GM19239 (cell line): ENCODE measurements at regions not wholly inside any gene's neighbourhood (a gene's known extent, or its start where the extent isn't known, plus 50 kb on each side); places are given as distances from the start of the nearest gene placed in this dataset.
"Not testable (repeated sequence)": the region's sequence is repeated elsewhere in the genome, so short reads cannot be mapped to it uniquely, and the experiment has no call there.

Experiments used
- DNase-seq: peaks from one replicate; pipeline ENCODE4 v3.0.0; 2011; ENCODE audit warnings: low spot score; ENCODE audit not compliant: insufficient read length
- FAIRE-seq: peaks from 2 replicates; lab custom pipeline; 2011; peaks lifted over from hg19 to GRCh38; lab: Jason Lieb, UNC

- DNase-seq (no peak), FAIRE-seq (no peak)
These were observed 176.2 kb downstream of the JCAD start for GRCh38 chr10:29883231-29883630.

DNA sequence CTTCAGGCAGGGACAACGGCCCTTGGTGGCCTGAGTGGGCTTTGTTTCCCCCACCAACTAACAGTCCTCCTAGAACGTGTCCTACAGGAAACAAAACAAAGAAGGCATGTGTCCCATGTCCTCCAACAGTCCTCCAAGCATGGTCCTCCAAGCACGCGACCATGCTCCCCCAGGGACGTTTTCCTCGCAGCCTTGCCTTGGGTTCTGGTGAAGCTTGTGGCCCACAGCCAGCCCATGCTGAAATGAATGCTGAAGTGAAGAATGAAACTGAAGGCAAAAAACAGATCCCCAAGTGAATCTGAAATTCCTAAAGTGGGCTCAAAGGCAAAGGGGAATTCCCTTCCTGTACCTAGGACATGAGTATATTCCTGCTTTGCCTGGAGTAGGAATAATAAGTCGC, 176.6 kb downstream of the JCAD start:
- DNase-seq (no peak), FAIRE-seq (no peak)

- FAIRE-seq (no peak), DNase-seq (no peak)
These were observed 177.6 kb downstream of the JCAD start for GRCh38 chr10:29881811-29882210.

DNA sequence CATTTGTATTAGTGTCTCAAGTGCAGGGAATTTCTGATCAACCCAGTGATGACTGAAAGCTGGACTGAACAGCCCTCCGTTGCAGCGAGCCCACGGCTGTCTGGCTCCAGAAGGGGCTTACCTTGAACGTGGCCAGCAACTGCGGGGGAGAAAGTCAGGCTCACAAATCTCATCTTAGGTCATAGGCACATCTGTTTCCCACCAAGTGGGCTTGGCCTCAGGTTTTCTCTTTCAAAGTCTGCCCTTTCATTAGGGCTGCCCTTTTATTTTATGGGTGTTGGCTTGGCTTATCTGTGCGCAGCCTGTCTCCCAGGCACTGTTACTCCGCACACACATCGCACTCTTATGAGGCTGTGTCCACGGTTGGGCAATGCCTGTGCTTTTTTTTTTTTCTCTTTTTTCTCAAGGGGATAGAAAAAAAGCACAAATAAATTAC, 178.0 kb downstream of the JCAD start:
- no peak for FAIRE-seq
- no peak for DNase-seq

- FAIRE-seq = no peak
- no peak for DNase-seq
These were observed 178.5 kb downstream of the JCAD start for GRCh38 chr10:29880856-29881255.

DNA sequence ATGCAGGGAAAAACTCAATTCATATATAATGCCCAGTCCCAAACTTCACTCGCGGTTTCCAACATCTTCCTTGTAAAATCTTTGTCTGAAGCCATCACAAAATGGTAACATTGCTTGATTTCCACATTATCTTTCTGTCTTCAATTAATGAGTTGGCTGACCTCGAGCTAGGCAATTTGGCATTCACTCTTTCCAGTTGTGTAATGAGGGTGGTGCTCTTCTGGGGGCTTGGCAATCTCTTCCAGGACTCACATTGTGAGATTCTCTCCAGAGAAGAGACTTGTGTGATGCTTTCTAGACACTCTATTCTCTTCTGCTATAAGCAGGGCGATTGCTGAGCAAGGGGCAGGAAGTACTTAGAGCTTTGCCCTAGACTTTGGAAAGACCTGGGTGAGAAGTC, 179.5 kb downstream of the JCAD start:
- FAIRE-seq (no peak), DNase-seq (no peak)

DNA sequence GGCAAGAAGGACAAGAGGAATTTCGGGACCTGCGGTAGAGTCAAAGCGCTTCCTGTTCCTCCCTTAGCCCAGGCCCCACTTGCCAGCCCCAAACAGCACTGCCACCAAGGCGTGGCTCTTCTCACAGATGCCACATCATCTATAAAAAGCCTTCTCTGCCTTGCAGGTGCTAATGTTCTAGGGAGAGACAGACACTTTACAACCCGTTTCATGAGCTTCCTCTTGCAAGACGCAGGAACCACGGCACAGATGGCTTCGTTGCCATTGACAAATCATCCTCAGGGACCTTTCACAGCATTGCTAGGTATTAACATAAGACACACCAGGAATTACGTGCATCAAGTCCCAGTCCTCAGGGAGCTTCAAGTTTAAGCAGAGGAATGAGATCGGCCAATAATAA, 180.9 kb downstream of the JCAD start:
- FAIRE-seq = no peak
- no peak for DNase-seq

DNA sequence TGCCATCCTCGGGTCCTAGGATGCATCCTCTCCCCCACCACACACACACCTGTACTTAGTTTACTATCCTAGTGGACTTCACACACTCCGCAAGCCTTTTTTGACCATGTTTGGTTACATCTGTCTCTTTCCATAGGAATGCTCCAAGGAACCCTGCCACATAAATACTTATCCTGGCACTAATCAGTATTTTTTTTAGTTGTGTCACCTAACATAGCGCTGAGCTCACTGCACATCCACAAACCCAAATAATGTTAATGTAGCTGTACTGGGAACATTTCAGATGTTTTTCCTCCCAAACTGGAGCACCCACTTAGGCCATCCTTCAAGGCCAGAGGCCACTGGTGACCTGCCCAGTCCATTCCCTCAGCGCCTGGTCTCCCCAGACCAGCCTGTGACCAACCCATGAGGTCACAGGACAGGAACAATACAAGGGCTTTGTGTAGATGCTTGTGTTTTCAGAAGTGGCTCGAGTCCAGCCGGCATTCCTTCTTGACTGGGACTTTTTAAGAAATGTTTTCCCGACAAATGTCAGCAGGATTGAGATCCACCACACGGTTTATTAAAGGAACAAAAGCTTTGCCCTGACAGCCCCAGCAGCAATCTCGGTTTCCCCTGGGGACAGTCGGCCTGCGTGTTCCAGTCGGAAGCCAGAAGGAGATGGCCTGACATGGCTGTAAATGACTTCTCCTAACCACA, 181.4 kb downstream of the JCAD start:
- DNase-seq (no peak), FAIRE-seq (no peak)

- FAIRE-seq (no peak), DNase-seq (no peak)
These were observed 183.3 kb downstream of the JCAD start for GRCh38 chr10:29876008-29876555.

GRCh38 chr10:29874606-29875269, 184.6 kb downstream of the JCAD start:
- DNase-seq (no peak), FAIRE-seq (no peak)

- FAIRE-seq (no peak), DNase-seq (no peak)
These were observed 185.4 kb downstream of the JCAD start for GRCh38 chr10:29873941-29874484.

DNA sequence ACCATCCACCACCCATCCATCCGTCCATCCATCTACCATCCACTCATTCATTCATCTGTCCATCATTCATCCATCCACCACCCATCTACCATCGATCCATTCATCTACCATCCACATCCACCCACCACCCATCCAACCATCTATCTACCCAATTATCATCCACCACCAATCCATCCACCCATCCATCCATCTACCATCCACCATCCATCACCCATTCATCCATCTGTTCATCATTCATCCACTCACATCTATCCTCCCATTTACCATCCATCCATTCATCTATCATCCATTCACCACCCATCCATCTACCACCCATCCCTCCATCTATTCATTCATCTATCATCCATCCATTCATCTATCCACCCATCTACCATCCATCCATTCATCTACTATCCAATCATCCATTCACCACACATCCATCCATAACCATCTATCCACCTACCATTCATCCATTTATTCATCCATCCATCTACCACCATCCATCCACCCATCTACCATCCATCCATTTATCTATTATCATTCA, 188.8 kb downstream of the JCAD start:
- DNase-seq (no peak), FAIRE-seq (no peak)

- no peak for FAIRE-seq
- no peak for DNase-seq
These were observed 189.8 kb downstream of the JCAD start for GRCh38 chr10:29869593-29869992.

DNA sequence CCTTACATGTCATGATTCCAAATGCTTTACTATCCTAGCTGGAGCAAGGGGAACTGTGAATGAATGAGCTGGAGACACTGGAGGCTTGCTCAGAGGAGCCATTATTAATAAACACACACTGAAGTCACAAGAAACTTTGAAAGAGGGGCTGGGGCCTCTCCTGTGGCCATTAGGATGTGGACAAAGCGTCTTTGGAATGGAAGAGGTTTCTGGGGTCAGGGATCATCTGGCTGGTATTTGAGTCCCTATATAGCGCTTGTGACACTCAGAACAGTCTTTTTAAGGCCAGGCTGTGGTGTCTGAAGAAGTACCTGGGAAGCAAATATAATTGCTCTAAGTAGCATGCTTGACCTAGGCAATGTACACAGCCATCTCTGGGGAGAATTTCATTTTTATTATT, 193.0 kb downstream of the JCAD start:
- DNase-seq (no peak), FAIRE-seq (no peak)

DNA sequence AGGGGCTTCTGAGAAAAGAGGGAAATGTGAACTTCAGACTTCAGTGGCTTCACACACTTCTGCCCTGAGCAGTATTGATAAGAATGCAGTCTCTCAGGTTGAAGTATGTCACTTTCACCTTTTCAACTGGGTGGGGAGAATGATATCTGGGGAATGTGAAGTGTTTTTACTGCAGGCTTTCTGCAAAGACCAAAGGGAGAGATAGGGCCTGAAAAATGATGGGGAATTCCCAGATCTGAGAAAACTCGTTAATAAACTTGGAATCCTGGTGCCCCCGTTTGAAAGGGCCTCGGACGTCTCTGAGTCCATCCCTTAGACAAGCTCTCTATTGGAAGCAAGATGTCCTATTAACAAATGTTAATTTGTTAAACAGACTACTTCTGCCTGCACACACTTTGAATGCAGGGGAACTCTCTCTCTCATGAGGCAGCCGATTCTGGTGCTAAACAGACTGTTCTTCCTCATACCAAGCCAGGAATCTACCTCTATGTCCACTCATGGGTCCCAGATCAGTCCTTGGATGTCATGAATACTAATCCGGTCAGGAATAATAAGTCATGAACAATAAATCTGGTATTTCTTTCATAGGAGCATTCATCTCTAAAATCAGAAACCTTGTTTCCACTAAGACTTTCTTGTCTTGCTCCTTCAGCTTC, 193.6 kb downstream of the JCAD start:
- DNase-seq = no peak
- FAIRE-seq = no peak

DNA sequence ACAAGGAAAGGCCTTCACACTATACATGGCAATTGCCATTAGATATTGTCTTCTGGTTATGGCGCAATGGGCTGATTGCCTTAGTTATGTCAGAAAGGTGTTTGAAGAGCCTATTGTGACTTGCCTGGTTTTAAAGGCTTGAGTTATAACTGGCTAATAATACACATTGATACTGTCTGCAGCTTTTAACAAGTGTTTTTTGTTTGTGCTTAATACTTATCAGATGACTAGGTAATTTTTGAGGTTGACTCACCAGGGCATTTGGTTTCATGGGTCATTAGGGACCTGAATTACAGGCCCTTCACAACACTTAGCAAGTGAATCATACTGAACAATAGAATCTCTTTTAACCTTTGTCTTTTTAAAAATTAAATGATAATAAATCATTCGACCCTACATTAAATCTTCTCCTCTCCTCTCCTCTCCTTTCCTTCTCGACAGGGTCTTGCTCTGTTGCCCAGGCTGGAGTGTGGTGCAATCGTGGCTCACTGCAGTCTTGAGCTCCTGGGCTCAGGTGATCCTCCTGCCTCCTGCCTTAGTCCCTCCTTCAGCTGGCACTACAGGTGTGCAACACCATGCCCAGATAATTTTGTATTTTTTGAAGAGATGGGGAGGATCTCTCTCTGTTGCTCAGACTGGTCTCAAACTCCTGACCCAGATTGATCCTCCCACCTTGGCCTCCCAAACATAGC, 196.3 kb downstream of the JCAD start:
- FAIRE-seq = no peak
- DNase-seq = no peak

- FAIRE-seq (no peak), DNase-seq (no peak)
These were observed 197.4 kb downstream of the JCAD start for GRCh38 chr10:29861811-29862505.

- FAIRE-seq = not testable (repeated sequence)
These were observed 198.2 kb downstream of the JCAD start for GRCh38 chr10:29861231-29861630.

DNA sequence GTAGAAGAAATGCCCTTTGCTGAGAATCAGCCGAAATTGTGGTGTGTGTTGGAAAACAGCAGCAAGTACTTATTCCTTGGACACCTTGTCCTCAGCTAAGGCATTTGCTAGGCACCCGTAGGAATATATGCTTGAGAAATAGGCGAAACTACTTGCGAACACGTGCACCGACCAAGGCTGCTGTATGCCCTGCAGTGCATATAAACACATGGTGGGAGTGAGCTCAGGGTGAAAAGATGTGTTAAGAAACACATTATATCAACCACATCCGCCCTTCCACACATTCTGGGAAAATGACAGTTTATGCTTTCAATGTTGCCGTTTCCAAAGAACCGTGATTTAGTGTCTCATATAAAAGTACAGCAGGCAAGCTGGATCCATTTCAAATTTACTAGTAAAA, 199.2 kb downstream of the JCAD start:
- FAIRE-seq = no peak
- DNase-seq = no peak

More at GRCh38 chr10:29861231-29861630, 198.2 kb downstream of the JCAD start:
- DNase-seq = not testable (repeated sequence)
